Thymus (tissue), 11 donors: ENCODE measurements at regions not wholly inside any gene's neighbourhood (a gene's known extent, or its start where the extent isn't known, plus 50 kb on each side); places are given as distances from the start of the nearest gene placed in this dataset.

ENCODE experiments used
- DNase-seq, 9 donors: peaks; one replicate each; pipeline ENCODE4 v3.0.0-alpha.2; 2013; ENCODE audit warnings: low spot score in 9 of 9, low read depth in 6 of 9, missing footprints in 1 of 9
- H3K27ac ChIP-seq, 2 donors: one replicate each; pipeline ENCODE4 v1.5.1; 2013; ENCODE audit warnings: control low read depth in 1 of 2, low read depth in 1 of 2, low read length in 1 of 2, mild to moderate bottlenecking in 1 of 2, moderate library complexity in 1 of 2
- H3K27me3 ChIP-seq, 2 donors: one replicate each; pipeline ENCODE4 v1.5.1; 2013; ENCODE audit warnings: low read length in 1 of 2; ENCODE audit not compliant: control insufficient read depth in 2 of 2, insufficient read depth in 1 of 2
- H3K36me3 ChIP-seq, 2 donors: one replicate each; pipeline ENCODE4 v1.5.1; 2013; ENCODE audit warnings: low read length in 1 of 2, mild to moderate bottlenecking in 1 of 2, moderate library complexity in 1 of 2; ENCODE audit not compliant: control insufficient read depth in 2 of 2, insufficient read depth in 2 of 2
- H3K4me1 ChIP-seq, 2 donors: one replicate each; pipeline ENCODE4 v1.5.1; 2013; ENCODE audit warnings: low read length in 2 of 2; ENCODE audit not compliant: control insufficient read depth in 2 of 2, insufficient read depth in 2 of 2
- H3K4me3 ChIP-seq, 2 donors: one replicate each; pipeline ENCODE4 v1.5.1; 2013; ENCODE audit warnings: low read length in 2 of 2, control low read depth in 1 of 2, mild to moderate bottlenecking in 1 of 2
- H3K9me3 ChIP-seq, 2 donors: one replicate each; pipeline ENCODE4 v1.5.1; 2013; ENCODE audit warnings: low read length in 1 of 2, mild to moderate bottlenecking in 1 of 2; ENCODE audit not compliant: control insufficient read depth in 2 of 2, insufficient read depth in 1 of 2
- WGBS: extraction: QIAGEN DNeasy Blood & Tissue Kit; methylation state at CpG from one replicate; pipeline ENCODE4 v1.1.7; 2013; 5-methylcytosine and 5-hydroxymethylcytosine counted together
- donor health status: healthy.

- Histone ChIP-seq H3K27me3 (no peaks in the 10 kb centered on the region), H3K4me1 (peaks cover 11 to 14% of the 10 kb centered on the region in 2 donors), H3K27ac (no peak overlapping the region), H3K9me3 (no peaks in the 10 kb centered on the region), H3K36me3 (no peaks in the 10 kb centered on the region), H3K4me3 (no peak overlapping the region)
- peak in 1 of 9 donors; percentile 47 for DNase-seq
- 79% methylated on average over 1 of the region's 1 CpG for WGBS
These were observed 231.7 kb downstream of the MTX2 start for GRCh38 chr2:176500901-176501300.

- H3K4me3 ChIP-seq: no peak overlapping the region
- H3K9me3 ChIP-seq: no peaks in the 10 kb centered on the region
- no peak for DNase-seq
- H3K27ac ChIP-seq: no peak overlapping the region
- no peaks in the 10 kb centered on the region for H3K36me3 ChIP-seq
- H3K27me3 ChIP-seq: no peaks in the 10 kb centered on the region
- WGBS: 95% methylated on average over 3 of the region's 3 CpGs
- peaks cover 11 to 14% of the 10 kb centered on the region in 2 donors for H3K4me1 ChIP-seq
These were observed 232.4 kb downstream of the MTX2 start for GRCh38 chr2:176501617-176502016.

DNA sequence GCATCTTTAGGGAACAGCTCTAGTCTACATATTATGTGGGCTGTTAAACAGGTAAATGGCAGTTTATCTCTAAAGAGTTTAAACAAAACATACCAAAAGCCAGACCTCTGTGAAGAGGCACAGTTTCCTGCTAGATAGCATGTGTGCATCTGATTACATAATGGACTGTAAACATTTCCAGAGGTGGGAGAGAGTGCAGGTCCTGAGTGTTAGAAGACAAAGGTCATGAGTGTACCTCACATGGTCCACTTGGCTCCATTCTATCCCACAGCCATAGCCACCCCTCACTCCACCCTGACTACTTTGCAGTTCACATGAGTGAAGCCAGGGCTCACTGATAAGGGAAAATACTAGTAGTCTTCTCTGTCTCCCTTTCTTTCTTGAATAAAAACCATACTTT lies 233.4 kb downstream of the MTX2 start:
- peaks cover 11 to 14% of the 10 kb centered on the region in 2 donors for H3K4me1 ChIP-seq
- H3K27ac ChIP-seq: no peak overlapping the region
- H3K4me3 ChIP-seq: no peak overlapping the region
- H3K36me3 ChIP-seq: no peaks in the 10 kb centered on the region
- H3K27me3 ChIP-seq: no peaks in the 10 kb centered on the region
- no peaks in the 10 kb centered on the region for H3K9me3 ChIP-seq
- DNase-seq: no peak

DNA sequence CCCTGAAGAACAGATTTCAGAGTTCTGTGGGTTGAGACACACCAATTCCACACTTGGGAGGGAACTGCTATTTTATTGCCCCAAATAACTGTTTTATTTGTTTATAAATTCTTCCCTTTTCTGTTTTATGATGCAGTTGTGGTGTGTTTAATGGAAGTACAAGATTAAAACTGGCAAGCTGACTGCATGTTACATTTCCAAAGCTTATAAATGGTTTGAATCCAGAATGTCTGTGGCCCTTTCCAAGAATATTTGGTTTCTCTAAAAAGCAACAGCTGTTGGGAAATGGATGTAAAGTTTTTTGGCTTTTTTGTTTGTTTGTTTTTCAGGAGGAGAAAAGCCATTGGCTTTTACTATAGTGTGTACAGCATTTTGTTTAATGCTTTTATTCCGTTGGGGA lies 234.5 kb downstream of the MTX2 start:
- H3K27ac ChIP-seq: no peak overlapping the region
- H3K4me3 ChIP-seq: no peak overlapping the region
- H3K36me3 ChIP-seq: no peaks in the 10 kb centered on the region
- DNase-seq: no peak
- no peaks in the 10 kb centered on the region for H3K9me3 ChIP-seq
- H3K27me3 ChIP-seq: no peaks in the 10 kb centered on the region
- H3K4me1 ChIP-seq: peaks cover 14% of the 10 kb centered on the region in 2 donors
- WGBS: 98% methylated on average over 1 of the region's 1 CpG

GRCh38 chr2:176504440-176504839 lies 235.2 kb downstream of the MTX2 start:
- Histone ChIP-seq H3K27me3 (no peaks in the 10 kb centered on the region), H3K4me1 (peaks cover 14 to 20% of the 10 kb centered on the region in 2 donors), H3K9me3 (no peaks in the 10 kb centered on the region), H3K27ac (no peak overlapping the region), H3K36me3 (no peaks in the 10 kb centered on the region), H3K4me3 (no peak overlapping the region)
- DNase-seq: no peak

DNA sequence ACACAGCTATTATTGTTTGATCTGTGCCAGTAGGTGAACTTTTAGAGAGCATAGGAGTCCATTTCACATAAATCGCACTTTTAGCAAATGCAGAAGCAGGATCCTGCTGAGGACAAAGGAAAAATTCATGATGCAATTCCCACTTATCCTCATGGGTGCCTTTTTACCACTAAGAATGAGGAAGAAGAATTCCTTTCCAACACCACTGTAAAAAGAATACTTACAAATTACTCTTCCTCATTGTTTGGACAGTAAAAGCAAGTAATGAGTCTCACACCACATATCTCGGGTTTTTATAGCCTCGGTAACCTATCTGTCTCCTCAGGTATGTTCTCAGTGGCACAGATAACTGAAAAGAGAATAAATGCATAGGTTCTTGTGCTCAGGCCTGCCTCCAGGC lies 238.5 kb downstream of the MTX2 start:
- DNase-seq: no peak
- H3K36me3 ChIP-seq: no peaks in the 10 kb centered on the region
- H3K4me3 ChIP-seq: no peak overlapping the region
- H3K27me3 ChIP-seq: no peaks in the 10 kb centered on the region
- H3K27ac ChIP-seq: no peak overlapping the region
- H3K9me3 ChIP-seq: no peaks in the 10 kb centered on the region
- H3K4me1 ChIP-seq: peaks cover 0 to 10% of the 10 kb centered on the region in 2 donors
- 96% methylated on average over 3 of the region's 3 CpGs for WGBS

GRCh38 chr2:176508374-176508773 lies 239.1 kb downstream of the MTX2 start:
- Histone ChIP-seq H3K4me3 (no peak overlapping the region), H3K9me3 (no peaks in the 10 kb centered on the region), H3K4me1 (peaks cover 0 to 10% of the 10 kb centered on the region in 2 donors), H3K27me3 (no peaks in the 10 kb centered on the region), H3K27ac (no peak overlapping the region), H3K36me3 (no peaks in the 10 kb centered on the region)
- DNase-seq: no peak
- 97% methylated on average over 1 of the region's 1 CpG for WGBS

DNA sequence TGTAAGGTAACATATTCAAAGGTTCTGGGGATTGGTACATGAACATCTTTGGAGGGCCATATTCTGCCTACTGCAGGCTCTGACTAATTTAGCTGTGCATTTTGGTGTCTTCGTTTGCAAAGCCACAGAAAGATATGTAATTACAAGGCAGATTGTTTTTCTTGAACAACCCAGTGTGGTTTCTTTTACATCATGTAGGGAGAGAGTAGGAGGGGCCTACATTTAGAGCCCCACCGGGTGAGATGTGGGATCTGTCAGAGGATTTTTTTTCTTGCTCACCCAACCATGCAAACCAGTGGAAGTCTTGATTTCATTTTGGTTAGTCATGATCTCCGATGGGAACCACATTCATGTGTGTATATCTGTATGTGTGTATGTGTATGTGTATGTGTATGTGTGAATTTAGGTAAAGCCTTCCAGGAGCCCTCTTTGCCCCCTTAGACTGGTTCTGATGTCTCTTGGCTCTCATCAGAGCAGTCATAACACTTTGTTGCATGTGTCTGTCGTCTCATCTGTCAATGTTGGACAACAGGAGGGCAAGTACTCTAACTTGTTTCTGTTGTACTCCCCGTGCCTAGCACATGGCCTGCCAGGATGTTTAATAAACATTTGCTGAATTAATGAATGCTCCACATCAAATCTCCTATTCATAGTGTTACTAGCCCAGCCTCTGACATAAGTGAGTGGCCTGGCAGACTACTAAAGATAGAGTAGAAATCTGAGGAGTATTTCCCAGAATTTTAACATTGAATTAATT lies 239.9 kb downstream of the MTX2 start:
- Histone ChIP-seq H3K27me3 (no peaks in the 10 kb centered on the region), H3K4me3 (no peak overlapping the region), H3K4me1 (peaks cover 0 to 10% of the 10 kb centered on the region in 2 donors), H3K27ac (no peak overlapping the region), H3K9me3 (no peaks in the 10 kb centered on the region), H3K36me3 (no peaks in the 10 kb centered on the region)
- DNase-seq: peak in 1 of 9 donors; percentile 61
- 70% methylated on average over 5 of the region's 5 CpGs for WGBS

DNA sequence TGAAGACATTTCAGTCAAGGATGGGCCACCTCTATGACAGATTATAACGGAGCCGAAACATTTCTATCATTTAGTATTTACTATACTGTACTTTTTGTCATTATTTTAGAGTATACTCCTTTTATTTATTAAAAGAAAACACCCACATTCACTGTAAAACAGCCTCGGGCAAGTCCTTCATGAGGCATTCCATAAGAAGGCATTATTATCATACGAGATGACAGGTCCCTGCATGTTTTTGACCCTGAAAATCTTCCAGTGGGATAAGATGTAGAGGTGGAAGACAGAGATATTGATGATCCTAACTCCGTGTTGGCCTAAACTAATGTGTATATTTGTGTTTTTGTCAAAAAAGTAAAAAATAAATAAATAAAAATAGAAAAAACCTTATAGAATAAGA lies 245.0 kb downstream of the MTX2 start:
- 77% methylated on average over 5 of the region's 5 CpGs for WGBS

More for the DNA sequence above, 245.0 kb downstream of the MTX2 start:
- Histone ChIP-seq H3K9me3 (no peaks in the 10 kb centered on the region), H3K4me3 (no peak overlapping the region), H3K4me1 (peaks cover 10 to 16% of the 10 kb centered on the region in 2 donors), H3K27me3 (peaks cover 2% of the 10 kb centered on the region in 2 donors), H3K36me3 (no peaks in the 10 kb centered on the region), H3K27ac (no peak overlapping the region)
- DNase-seq: no peak
